CD4-positive, alpha-beta T cell treated with Interleukin-6 for 4 hours (primary cell): ENCODE measurements at regions not wholly inside any gene's neighbourhood (a gene's known extent, or its start where the extent isn't known, plus 50 kb on each side); places are given as distances from the start of the nearest gene placed in this dataset.
"Not testable (repeated sequence)": the region's sequence is repeated elsewhere in the genome, so short reads cannot be mapped to it uniquely, and the experiment has no call there.

Experiments used
- DNase-seq: peaks from one replicate; pipeline ENCODE4 v3.0.0-alpha.2; 2020; ENCODE audit warnings: mixed read lengths

- no peak for DNase-seq
Measured at GRCh38 chr5:124873188-124873587, 126.7 kb upstream of the ZNF608 start.

GRCh38 chr5:124873713-124874112, 127.3 kb upstream of the ZNF608 start:
- no peak for DNase-seq

- DNase-seq, result no peak
Measured at GRCh38 chr5:124876566-124876965, 130.1 kb upstream of the ZNF608 start.

GRCh38 chr5:124876983-124877382, 130.5 kb upstream of the ZNF608 start:
- no peak for DNase-seq

GRCh38 chr5:124877501-124878146, 131.2 kb upstream of the ZNF608 start:
- DNase-seq, result no peak

- no peak for DNase-seq
Measured at GRCh38 chr5:124878583-124879342, 132.3 kb upstream of the ZNF608 start.

GRCh38 chr5:124880903-124881697, 134.7 kb upstream of the ZNF608 start:
- DNase-seq, result no peak

- no peak for DNase-seq
Measured at GRCh38 chr5:124883681-124884080, 137.2 kb upstream of the ZNF608 start.

- no peak for DNase-seq
Measured at GRCh38 chr5:124884114-124884513, 137.7 kb upstream of the ZNF608 start.

- DNase-seq, result no peak
Measured at GRCh38 chr5:124885490-124885889, 139.1 kb upstream of the ZNF608 start.

- no peak for DNase-seq
Measured at GRCh38 chr5:124887223-124887622, 140.8 kb upstream of the ZNF608 start.

- no peak for DNase-seq
Measured at GRCh38 chr5:124888050-124888506, 141.6 kb upstream of the ZNF608 start.

- no peak for DNase-seq
Measured at GRCh38 chr5:124888622-124889485, 142.4 kb upstream of the ZNF608 start.

- no peak for DNase-seq
Measured at GRCh38 chr5:124889486-124889825, 143.0 kb upstream of the ZNF608 start.

GRCh38 chr5:124889850-124890249, 143.4 kb upstream of the ZNF608 start:
- DNase-seq, result no peak

GRCh38 chr5:124890442-124890841, 144.0 kb upstream of the ZNF608 start:
- not testable (repeated sequence) for DNase-seq

GRCh38 chr5:124891179-124891578, 144.7 kb upstream of the ZNF608 start:
- DNase-seq, result no peak

GRCh38 chr5:124892185-124892848, 145.9 kb upstream of the ZNF608 start:
- DNase-seq, result no peak

GRCh38 chr5:124894541-124894940, 148.1 kb upstream of the ZNF608 start:
- no peak for DNase-seq

- no peak for DNase-seq
Measured at GRCh38 chr5:124895236-124895635, 148.8 kb upstream of the ZNF608 start.

- no peak for DNase-seq
Measured at GRCh38 chr5:124901081-124901480, 154.6 kb upstream of the ZNF608 start.
